Muscle layer of duodenum (tissue), 2 donors: ENCODE measurements at regions not wholly inside any gene's neighbourhood (a gene's known extent, or its start where the extent isn't known, plus 50 kb on each side); places are given as distances from the start of the nearest gene placed in this dataset.
A peak's percentile ranks its signal among the peaks of the same experiment; 100 is the strongest.
"Not testable (repeated sequence)": the region's sequence is repeated elsewhere in the genome, so short reads cannot be mapped to it uniquely, and the experiment has no call there.

Source experiments
- H3K27ac ChIP-seq: one replicate; pipeline ENCODE4 v1.7.0; 2013; ENCODE audit warnings: mild to moderate bottlenecking, low read length
- H3K27me3 ChIP-seq: one replicate; pipeline ENCODE4 v1.7.0; 2013; ENCODE audit warnings: low read depth, mild to moderate bottlenecking, control low read depth, low read length
- H3K36me3 ChIP-seq, 2 donors: one replicate each; pipeline ENCODE4 v1.7.0; 2013; ENCODE audit warnings: low read length in 2 of 2, control low read depth in 1 of 2, mild to moderate bottlenecking in 1 of 2; ENCODE audit not compliant: insufficient read depth in 2 of 2, control insufficient read depth in 1 of 2
- H3K4me1 ChIP-seq, 2 donors: one replicate each; pipeline ENCODE4 v1.7.0; 2013; ENCODE audit warnings: low read length in 2 of 2, mild to moderate bottlenecking in 2 of 2, control low read depth in 1 of 2, moderate library complexity in 1 of 2; ENCODE audit not compliant: insufficient read depth in 2 of 2, control insufficient read depth in 1 of 2
- H3K4me3 ChIP-seq, 2 donors: one replicate each; pipeline ENCODE4 v1.7.0; 2013; ENCODE audit warnings: low read length in 2 of 2, low read depth in 1 of 2, mild to moderate bottlenecking in 1 of 2
- H3K9me3 ChIP-seq, 2 donors: one replicate each; pipeline ENCODE4 v1.7.0; 2013; ENCODE audit warnings: low read length in 2 of 2, control low read depth in 1 of 2, mild to moderate bottlenecking in 1 of 2; ENCODE audit not compliant: control insufficient read depth in 1 of 2
- donor health status: healthy.

DNA sequence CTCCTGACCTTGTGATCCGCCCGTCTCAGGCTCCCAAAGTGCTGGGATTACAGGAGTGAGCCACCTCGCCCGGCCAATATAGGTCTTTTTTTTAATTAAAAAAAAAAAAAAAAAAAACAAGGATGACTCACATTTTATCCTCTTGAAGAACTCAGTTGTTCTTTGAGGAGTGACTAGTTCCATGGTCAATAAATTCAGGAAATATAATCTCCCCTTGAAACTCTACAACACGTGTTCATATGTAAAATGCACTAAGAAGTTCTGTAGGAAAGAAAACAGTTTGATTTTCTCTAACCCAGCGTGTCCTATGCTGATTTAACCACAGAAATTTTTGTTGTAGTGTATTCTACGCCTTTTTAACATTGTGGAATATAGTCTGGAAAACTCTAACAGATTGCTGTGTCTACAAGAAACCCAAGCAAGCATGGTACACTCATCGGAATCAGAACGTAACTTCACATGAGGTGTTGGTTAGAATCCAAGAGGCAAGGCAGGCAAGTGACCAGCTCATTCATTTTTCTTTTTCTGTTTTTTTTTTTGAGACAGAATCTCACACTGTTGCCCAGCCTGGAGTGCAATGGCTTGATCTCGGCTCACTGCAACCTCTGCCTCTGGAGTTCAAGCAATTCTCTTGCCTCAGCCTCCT lies 79.0 kb upstream of the ZNF217 start:
- no peak overlapping the region for H3K4me3 ChIP-seq
- H3K9me3 ChIP-seq: no peaks in the 10 kb centered on the region
- no peak overlapping the region for H3K27ac ChIP-seq
- no peaks in the 10 kb centered on the region for H3K36me3 ChIP-seq
- peaks cover 0 to under 1% of the 10 kb centered on the region in 2 donors for H3K4me1 ChIP-seq
- H3K27me3 ChIP-seq: no peaks in the 10 kb centered on the region

DNA sequence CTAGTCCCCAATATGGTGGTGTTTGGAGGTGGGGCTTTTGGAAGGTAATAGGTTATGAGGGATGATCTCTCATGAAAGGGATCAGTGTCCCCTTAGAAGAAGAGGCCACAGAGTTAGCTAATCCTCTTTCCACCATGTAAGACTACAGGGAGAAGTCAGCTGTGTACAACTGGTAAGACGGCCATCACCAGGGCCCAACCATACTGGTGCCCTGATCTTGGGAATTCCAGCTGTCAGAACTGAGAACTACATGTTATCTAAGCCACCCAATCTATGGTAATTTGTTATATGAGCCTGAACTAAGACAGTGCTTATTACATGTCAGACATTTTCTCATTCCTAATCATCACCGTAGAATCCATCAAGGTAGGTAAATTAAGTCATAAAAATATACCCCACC lies 77.7 kb upstream of the ZNF217 start:
- no peak overlapping the region for H3K27ac ChIP-seq

GRCh38 chr20:53669517-53670313 lies 76.1 kb upstream of the ZNF217 start:
- not testable (repeated sequence) for H3K4me3 ChIP-seq, H3K36me3 ChIP-seq, H3K4me1 ChIP-seq, H3K9me3 ChIP-seq, H3K27me3 ChIP-seq
- peak overlapping the region; percentile 86 for H3K27ac ChIP-seq

More for the DNA sequence above, 77.7 kb upstream of the ZNF217 start:
- no peaks in the 10 kb centered on the region for H3K36me3 ChIP-seq
- H3K9me3 ChIP-seq: no peaks in the 10 kb centered on the region
- no peaks in the 10 kb centered on the region for H3K27me3 ChIP-seq
- H3K4me1 ChIP-seq: no peaks in the 10 kb centered on the region
- H3K4me3 ChIP-seq: no peak overlapping the region

GRCh38 chr20:53668992-53669391 lies 75.4 kb upstream of the ZNF217 start:
- peak overlapping the region; percentile 86 for H3K27ac ChIP-seq
- no peaks in the 10 kb centered on the region for H3K9me3 ChIP-seq
- H3K4me3 ChIP-seq: no peak overlapping the region
- no peaks in the 10 kb centered on the region for H3K4me1 ChIP-seq
- H3K36me3 ChIP-seq: no peaks in the 10 kb centered on the region
- H3K27me3 ChIP-seq: no peaks in the 10 kb centered on the region

- Histone ChIP-seq H3K4me1 (peaks cover 0 to 5% of the 10 kb centered on the region in 2 donors), H3K27me3 (no peaks in the 10 kb centered on the region), H3K36me3 (no peaks in the 10 kb centered on the region), H3K4me3 (no peak overlapping the region), H3K9me3 (no peaks in the 10 kb centered on the region), H3K27ac (no peak overlapping the region)
These were observed 72.5 kb upstream of the ZNF217 start for GRCh38 chr20:53666144-53666543.

DNA sequence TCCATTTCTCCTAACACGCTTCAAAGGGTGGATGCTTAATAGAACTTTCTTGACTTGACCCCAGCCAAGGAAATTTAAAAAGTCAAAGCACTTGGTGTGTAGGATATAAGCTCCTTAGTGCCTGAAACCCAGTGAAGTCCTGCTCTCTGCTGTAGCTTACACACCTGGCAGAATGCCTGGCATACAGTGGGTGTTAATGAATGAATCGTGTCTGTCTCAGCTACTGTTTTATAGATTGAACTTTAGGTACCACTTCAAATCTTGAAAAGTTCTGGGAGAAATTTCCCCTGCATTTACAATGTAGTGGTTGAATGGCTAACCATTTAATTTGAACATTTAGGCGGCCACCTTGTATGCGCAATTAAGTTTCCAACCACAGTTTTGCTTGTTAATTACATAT lies 70.5 kb upstream of the ZNF217 start:
- Histone ChIP-seq H3K9me3 (no peaks in the 10 kb centered on the region), H3K36me3 (no peaks in the 10 kb centered on the region), H3K27me3 (no peaks in the 10 kb centered on the region), H3K27ac (no peak overlapping the region), H3K4me3 (no peak overlapping the region), H3K4me1 (peaks cover 0 to 13% of the 10 kb centered on the region in 2 donors)

DNA sequence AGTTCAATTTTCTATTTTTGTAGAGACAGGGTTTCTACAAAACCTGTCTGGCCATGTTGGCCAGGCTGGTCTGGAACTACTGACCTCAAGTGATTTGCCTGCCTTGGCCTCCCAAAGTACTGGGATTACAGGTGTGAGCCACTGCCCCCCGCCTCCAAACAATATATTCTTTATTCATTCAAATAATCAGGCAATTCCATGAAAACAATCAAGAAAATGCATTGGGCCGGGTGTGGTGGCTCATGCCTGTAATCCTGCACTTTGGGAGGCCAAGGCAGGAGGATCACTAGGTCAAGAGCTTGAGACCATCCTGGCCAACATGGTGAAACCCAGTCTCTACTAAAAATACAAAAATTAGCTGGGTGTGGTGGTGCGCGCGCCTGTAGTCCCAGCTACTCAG lies 69.9 kb upstream of the ZNF217 start:
- not testable (repeated sequence) for H3K4me3 ChIP-seq, H3K9me3 ChIP-seq, H3K36me3 ChIP-seq, H3K27ac ChIP-seq, H3K27me3 ChIP-seq
- H3K4me1 ChIP-seq: peaks cover 0 to 13% of the 10 kb centered on the region in 2 donors

DNA sequence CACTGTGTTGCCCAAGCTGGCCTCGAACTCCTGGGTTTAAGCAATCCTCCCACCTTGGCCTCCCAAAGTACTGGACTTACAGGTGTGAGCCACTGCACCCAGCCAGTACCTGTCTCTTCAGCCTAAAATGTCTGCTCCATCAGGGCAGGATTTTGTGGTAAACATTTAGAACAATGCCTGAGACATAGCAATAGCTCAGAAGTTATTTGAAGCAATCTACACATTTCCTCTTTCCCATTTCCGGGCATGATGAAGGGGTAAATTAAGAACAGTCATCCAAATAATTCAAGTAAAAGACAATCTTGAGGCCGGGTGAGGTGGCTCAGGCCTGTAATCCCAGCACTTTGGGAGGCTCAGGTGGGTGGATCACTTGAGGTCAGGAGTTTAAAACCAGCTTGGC lies 69.0 kb upstream of the ZNF217 start:
- peaks cover 0 to 13% of the 10 kb centered on the region in 2 donors for H3K4me1 ChIP-seq
- no peaks in the 10 kb centered on the region for H3K27me3 ChIP-seq
- no peaks in the 10 kb centered on the region for H3K36me3 ChIP-seq
- no peak overlapping the region for H3K4me3 ChIP-seq
- H3K9me3 ChIP-seq: no peaks in the 10 kb centered on the region
- no peak overlapping the region for H3K27ac ChIP-seq

DNA sequence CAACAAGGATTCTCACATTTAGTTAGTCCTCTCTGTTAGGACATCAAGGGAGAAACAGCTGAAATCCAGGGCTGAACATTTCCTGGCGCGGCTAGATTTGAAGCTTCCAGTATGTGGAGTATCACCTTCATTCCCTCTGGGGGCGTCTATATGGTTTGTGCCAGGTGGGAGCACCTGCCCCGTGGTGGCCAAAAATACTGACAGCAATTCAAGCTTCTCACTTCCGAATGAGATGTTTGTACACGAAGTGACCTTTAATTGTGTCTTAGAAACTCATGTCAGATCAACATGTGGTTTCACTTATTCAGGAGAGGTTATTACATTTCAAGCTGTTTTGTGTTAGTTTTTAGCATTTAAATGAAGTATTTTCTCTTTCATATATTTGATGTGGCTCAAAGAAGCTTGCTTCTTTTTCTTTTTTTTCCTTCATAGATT lies 67.3 kb upstream of the ZNF217 start:
- Histone ChIP-seq H3K9me3 (no peaks in the 10 kb centered on the region), H3K4me3 (peak overlapping the region in 1 of 2 donors; percentile 63), H3K4me1 (peaks cover 0 to 20% of the 10 kb centered on the region in 2 donors), H3K27me3 (no peaks in the 10 kb centered on the region), H3K27ac (peak overlapping the region; percentile 89), H3K36me3 (no peaks in the 10 kb centered on the region)

DNA sequence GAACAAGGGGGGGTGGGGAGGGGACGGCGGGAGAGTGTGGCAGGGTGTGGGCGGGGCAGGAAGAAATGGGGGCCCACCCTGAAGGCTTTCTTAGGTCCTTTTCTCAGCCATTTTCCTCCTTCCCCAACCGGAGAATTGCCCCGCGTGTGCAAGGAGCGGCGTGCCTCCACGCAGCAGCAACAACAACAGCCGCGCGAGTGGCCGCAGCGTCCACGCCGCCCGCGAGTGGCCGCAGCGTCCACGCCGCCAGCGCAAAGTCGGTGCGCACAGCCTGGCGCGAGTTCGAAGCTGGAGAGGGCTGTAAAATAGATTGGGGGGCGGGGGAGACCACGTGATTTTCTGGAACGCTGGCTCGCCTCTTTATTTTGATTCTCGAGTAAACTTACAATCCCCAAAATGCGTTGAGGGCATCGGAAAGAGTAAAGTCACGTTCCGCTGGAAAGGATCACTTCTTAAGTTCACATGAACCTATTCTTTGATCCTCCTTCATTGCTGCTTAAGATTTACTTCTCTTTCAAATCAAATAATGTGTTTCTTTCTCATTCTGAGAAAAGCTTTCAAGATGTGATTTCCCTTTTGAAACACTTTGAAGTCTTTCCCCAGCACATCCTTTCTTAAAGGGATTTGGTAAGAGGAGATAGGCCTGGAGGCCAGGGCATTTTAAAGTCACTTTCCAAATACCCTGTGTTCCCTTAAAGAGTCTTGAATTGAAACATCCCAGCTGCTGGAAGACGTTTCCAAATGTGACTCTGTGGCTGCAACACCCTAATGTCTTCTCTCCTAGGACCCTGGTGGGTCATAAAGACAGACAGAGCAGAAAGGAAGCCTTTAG lies 66.7 kb upstream of the ZNF217 start:
- Histone ChIP-seq H3K27ac (peak overlapping the region; percentile 89), H3K9me3 (no peaks in the 10 kb centered on the region), H3K36me3 (no peaks in the 10 kb centered on the region), H3K4me3 (peak overlapping the region; percentile 63 to 68), H3K4me1 (peaks cover 1 to 20% of the 10 kb centered on the region in 2 donors), H3K27me3 (no peaks in the 10 kb centered on the region)

GRCh38 chr20:53658973-53659372 lies 65.3 kb upstream of the ZNF217 start:
- no peaks in the 10 kb centered on the region for H3K27me3 ChIP-seq
- H3K4me1 ChIP-seq: peaks cover 5 to 20% of the 10 kb centered on the region in 2 donors
- no peak overlapping the region for H3K27ac ChIP-seq
- no peak overlapping the region for H3K4me3 ChIP-seq
- H3K9me3 ChIP-seq: no peaks in the 10 kb centered on the region
- H3K36me3 ChIP-seq: no peaks in the 10 kb centered on the region
